GM18511 (cell line): ENCODE measurements at regions not wholly inside any gene's neighbourhood (a gene's known extent, or its start where the extent isn't known, plus 50 kb on each side); places are given as distances from the start of the nearest gene placed in this dataset.

ENCODE experiments used
- ATAC-seq: cut with Tn5 transposase; IDR thresholded peaks from one replicate; pipeline ENCODE4 v1.9.1; 2021; ENCODE audit warnings: mild to moderate bottlenecking, moderate library complexity; ENCODE audit not compliant: unreplicated experiment

DNA sequence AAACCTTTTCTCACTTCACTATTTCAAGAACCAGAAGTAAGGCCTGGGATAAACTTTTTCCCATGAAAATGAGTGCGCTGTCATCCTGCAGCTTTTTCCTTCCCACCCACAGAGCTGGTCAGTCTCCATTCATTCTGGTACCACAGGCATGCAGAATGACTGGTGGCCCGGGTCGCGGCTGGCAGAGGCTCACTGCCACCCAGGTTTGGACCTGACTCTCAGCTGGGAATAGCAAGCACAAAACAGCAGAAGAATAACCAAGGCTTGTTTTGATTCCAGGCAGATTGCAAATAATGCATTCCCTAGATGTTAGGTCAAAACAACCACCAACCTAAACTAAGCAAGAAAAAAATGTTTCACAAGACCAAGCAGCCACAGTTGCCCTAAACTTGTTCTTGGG, 190.5 kb upstream of the NRP1 start:
- ATAC-seq: no peak

DNA sequence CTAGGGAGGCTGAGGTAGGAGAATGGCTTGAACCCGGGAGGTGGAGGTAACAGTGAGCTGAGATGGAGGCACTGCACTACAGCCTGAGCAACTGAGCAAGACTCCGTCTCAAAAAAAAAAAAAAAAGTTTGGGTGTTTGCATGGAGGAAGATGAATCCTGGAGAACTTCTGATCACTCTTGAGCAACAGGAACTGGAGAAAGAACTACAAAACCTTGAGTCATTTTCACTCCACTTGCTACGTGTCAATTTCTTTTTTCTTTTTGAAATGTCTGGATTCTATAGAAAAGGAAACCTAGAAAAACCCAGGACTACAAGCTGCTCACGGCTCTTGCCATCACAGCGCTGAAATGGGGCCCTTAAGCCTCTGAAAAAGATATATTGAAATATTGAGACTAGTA, 189.6 kb upstream of the NRP1 start:
- ATAC-seq: no peak

DNA sequence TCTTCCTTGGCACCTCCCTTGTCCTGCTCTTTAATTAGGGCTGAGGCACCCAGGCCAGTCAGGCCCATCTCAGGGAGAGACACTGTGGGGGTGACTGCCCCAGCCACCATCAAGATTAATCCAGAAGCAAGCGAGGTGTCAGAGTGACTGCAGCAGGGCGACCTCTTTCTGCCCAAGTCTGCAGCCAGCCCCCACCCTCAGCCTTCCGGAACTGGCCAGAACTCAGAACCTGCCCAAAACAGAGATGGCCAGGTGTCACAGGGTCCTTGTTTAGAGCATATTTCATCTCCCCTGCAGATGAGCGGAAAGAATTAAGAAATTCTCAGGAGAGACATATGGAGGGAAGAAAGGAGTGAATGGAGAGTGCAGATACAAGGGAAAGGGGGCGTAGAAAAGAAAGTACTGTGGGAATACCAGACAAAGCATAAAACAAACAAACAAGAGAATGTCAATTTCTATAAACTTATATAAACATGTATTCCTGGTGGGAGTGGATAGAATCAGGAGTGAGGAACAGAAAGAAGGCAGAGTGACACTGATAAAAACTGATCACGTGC, 188.8 kb upstream of the NRP1 start:
- no peak for ATAC-seq

DNA sequence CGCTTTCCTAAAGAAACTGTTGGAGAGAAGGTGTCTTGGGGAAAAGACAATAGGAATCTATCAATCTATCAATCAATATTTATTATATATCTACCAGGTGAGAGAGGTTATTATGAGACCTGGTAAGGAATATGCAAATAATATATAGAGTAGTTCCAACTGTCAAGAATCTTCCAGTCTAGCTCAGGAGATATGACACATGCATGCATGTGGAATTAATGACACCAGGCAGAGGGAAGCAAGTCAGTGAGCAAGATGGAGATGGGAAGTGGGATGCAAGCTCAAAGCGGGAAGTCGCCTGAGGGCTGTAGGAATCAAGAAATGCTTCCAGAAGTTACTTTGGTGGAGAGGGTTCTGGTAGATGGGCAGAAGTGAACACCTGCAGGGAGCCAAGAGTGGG, 187.4 kb upstream of the NRP1 start:
- no peak for ATAC-seq

DNA sequence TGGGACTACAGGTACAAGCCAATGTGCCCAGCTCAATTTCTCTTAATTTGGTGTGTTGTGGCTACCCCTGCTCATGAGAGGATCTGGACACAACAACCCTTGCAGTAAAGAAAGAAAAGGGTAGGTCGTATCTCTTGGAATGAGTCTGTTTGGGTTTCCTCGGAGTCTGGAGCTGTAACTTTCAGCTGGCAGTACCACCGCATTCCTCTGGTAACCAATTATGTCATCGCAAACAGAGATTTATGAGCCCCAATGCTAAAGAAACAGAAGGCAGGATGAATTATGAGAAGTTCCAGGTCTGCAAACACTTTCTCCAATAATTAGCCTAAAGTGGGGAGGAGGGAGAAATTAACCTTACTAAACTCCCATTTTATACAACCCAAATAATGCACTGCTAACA, 186.6 kb upstream of the NRP1 start:
- ATAC-seq: no peak

DNA sequence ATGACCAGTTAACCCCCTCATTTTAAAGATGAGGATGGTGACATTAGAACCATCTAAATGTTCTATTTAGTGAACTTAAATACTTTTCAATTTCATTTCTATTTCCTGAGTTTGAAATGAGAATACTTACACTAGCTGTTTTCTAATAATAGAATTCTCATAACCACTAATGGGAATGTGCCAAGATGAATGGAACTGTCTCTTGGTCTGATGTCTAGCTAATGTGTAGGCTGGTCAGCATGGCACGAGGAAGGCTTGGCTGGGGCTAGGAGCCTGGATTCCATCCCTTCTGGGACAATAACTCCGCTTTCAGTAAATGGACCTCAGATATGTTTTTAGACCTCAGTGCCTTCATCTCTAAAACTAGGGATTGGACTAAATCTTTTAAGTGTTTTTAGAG, 185.8 kb upstream of the NRP1 start:
- ATAC-seq: no peak

DNA sequence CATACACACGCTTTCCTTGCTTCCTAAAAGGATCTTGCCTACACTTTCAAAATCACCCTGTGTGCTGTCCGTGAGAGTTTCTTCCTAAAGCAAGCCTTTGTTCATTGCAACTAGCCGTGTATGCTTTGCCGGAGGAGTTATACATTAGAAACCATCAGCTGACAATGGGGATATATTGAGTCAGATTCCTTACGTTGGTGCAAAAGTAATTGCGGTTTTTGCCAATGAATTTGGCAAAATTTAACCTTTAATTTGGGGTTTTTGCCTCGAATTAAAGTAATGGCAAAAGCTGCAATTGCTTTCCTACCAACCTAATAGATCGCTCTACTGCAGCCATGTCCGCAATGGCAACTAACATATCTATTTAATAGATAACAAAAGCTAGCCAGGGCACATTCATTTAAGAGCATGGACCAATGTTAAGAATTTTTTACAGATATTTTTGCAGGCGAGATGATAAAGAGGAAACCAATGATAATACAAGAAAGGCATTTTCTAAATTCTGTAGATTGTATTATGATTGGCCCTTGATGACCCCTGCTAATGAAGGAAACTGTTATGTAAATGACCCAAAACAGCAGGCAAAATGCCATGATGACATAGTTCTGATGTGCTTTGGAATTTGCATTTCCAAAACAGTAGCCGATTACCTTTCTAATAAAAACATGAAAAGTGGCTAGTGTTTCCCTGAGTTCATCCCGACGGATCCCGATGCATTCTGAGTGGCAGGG, 184.8 kb upstream of the NRP1 start:
- ATAC-seq: no peak

DNA sequence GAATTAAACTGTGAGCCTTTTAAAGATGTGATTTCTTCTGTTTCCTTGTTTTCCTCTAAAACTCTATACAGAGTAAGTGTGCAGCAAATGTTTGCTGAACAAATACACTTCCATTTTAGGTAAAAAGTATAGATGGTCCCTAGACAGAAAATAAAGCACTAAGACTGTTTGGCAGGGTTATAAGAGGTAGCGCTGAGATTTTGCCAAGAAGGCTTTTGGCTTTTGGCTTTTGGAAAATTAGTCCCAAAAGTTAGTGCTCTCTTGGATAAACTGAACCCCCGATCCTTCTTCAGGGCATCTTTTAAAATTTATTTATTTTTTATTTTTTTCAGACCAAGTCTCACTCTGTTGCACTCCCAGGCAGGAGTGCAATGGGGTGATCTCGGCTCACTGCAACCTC, 175.7 kb upstream of the NRP1 start:
- ATAC-seq: no peak

DNA sequence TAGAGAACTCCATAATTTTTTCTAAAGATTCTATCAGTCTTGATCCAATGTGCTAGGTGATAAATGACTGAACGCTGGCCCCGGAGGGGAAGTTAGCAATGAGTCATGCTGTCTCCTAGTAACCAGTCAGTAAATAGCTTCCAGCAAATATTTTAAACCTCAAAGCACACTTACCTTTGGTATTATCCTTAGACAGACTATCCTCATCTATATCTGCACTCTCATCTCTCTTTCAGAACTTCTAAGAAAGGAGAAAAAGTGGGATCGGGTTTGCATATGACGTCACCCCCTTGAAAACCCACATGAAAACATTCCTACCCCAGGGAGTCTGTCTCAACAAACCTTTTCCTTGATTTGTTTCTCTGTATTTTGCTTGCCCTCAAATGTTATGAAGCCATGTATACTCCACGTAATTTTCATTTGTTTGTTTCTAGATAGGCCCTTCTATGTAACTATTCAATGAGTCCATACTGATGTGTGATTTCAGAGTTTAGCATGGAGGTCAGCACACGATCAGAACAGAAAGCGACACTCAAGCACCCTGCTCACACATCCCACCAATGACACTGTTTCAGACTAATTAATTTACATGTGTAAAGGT, 174.9 kb upstream of the NRP1 start:
- ATAC-seq: peak; percentile 82

DNA sequence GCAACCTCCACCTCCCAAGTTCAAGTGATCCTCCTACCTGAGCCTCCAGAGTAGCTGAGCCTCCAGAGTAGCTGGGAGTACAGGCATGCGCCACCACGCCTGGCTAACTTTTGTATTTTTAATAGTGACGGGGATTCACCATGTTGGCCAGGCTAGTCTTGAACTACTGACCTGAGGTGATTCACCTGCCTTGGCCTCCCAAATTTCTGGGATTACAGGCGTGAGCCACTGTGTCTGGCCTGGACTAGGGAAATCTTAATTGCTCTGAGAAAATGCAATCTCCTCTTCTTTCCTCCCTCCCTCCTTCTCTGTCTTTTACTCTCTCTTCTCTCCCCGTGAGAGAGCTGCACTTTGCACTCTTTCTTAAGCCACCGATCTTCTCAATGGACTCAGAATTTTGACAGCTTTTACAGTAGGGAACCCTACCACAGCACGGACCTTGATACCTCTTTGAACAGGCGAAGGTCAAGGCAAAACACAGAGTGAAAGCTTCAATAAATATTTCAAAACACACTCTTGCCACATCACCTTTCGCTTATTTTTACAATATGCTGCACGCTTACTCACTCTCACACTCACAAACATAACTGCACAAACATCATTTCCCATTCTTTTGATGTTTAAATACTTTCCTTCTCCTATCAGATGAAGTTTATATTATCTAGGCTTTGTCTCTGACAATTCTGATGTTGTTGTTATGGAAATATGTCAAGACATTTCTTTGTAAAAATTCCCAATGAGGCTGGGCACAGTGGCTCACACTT, 173.4 kb upstream of the NRP1 start:
- ATAC-seq: no peak

DNA sequence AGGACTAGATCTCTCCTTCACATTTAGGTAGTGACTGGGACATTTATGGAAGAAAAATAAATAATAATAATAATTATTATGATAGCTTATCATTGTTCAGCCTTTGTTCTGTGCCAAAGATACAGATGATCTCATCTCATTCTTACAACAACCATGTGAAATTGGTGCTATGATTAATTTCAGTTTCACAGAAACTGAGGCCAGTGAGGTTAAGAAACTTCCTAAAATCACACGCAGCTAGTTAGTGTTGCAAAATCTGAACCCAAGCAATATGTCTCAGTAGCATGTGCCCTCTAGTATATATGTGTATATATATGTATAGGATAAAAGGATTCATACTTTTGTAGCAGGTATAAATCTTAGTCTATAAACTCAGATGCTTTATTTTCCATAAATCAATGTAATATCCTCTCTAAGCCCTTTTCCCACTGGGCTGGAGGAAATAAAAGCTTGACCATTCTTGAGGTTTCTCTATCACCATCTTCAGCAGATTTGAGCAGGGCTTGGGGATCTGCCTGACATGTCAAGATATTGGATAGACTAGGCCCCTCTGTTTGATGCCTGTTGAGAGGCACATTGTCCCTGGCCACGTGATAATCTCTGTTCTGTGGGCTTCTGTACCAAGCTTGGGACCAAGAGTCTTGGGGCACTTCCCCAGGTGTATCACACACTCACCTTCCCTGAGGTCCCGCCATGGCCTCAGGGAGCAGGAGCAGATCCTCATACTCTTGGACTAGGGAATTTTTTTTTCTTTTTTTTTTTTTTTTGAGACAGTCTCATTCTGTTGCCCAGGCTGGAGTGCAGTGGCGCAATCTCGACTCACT, 172.6 kb upstream of the NRP1 start:
- ATAC-seq: peak; percentile 79

DNA sequence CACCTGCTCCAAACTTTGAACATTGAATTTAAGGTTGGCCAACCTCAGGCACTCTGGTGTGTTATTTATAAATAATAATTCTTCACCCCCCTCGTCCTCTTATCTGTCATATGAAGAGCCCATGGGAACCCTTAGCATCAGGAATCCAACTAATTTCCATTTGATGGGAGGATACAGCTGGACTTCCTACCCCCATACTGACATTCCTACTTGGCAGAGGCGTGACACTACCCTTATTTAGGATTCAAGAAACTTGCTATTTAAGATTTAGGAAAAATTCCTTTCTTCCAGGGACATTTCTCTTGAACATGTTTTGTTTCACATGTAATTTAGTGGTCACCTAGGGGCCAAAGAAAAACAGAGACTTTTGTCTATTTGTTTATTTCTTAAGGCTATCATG, 171.9 kb upstream of the NRP1 start:
- no peak for ATAC-seq

DNA sequence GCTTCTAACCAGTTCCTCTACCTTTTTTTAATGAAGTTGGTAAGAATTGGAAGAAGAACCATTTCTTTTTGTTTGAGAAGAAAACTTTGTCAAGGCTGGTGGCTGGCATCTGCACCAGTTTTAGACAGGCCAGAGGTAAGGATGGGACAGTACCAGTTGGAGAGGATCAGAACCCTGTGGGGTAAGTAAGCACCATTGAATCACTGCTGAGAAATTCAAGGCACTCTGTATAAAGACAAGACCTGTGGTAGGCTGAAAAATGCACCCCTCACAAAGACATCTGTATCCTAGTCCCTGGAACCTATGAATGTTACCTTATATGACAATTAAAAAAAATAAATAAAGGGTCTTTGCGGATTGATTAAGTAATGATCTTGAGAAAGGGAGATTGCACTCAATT, 166.7 kb upstream of the NRP1 start:
- ATAC-seq: no peak

DNA sequence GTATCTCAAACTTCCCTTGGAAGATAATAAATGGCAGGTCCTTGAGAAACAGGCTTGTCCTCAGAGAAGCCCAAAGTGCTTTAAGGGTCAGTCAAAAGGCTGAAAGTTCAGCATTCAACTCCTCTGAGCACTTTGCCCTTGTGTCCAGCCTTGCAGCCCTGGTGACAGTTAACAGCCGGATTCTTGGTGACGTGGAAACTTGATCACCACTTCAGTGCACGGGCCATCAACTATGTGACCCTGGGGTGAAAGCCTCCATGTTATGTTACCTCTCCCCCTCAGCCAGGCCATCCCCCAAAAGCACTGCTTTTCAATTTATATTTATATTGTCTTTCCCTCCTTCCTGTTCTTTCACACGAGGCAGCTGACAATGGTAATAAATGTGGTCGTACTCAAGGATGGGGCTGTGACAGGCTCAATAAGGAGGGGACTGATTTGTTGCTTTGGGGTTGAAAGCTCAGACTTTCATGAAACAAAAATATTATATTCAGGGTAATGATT, 164.0 kb upstream of the NRP1 start:
- no peak for ATAC-seq

DNA sequence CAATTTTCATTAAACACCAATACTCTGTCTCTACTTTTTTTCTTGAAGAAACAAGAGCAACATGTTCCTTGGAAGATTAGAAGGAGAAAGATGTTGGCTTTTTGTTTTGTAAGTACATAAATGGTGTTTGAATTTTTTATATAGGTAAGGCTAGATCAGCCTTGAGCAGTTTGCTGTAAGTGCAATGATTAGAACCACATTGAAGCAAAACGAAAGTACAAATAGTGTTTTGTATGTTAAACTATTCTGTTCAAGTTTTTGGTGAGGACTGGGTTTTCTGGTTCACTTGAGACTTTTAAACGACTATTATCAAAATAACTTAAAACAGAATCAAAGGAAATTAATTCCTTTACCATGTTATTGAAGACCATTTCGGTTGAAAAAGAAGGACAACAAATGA, 162.9 kb upstream of the NRP1 start:
- no peak for ATAC-seq

DNA sequence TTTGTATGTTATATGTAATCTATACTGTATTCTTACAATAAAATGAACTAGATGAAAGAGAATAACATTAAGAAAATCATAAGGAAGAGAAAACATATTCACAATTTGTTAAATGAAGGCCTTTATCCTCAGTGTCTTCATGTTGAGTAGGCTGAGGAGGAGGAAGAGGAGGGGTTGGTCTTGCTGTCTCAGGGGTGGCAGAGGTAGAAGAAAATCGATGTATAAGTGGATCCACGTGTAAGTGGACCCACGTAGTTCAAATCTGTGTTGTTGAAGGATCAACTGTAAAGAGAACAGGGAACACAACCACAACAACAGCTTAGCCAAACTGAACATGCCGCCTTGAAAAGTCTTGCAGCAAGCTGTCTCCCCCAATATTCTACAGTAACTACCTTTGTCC, 161.6 kb upstream of the NRP1 start:
- no peak for ATAC-seq

DNA sequence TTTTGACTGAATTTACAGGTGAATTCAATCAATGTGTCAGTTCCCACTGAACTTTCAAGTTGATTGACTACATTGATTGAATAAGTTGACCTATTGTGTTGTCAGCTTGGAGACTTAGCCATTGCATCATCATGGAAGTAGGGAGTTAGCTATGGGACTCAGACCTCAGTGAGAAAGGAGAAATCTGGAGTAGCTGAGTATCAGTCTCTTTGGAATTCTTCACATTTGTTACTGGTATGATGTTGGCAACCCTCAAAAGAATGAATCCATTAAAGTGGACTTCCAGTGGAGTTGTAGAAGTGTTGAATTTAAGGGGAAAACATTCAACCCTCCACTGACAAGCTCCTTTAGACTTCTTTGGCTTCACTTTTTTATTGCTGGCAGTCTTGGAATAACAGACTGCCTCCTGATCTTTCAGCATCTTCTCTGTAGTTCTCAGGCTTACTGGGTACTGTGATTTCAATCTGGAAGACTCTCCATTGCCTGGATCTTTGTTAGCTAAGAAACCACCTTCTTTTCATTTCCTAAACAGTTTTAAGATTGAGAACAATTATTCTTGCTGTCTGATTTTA, 160.3 kb upstream of the NRP1 start:
- no peak for ATAC-seq

DNA sequence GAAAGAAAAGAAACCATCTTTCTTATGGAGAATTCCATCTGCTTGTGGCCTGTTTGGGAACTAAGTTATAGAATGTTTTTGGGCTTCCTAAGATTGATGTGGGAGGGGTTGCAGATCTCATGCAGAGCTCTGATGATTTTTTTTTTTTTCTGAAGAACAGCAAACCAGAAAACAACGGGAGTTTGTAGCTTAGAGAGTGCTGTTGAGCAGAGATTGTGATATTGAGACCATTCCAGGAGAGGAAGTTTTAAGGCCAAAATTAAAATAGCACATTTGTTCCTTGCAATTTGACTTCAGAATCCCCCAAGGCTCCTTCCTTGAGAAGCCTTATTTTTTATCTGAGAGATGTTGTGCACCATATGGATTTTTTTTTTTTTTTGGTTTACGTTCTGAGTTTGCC, 159.5 kb upstream of the NRP1 start:
- ATAC-seq: no peak

DNA sequence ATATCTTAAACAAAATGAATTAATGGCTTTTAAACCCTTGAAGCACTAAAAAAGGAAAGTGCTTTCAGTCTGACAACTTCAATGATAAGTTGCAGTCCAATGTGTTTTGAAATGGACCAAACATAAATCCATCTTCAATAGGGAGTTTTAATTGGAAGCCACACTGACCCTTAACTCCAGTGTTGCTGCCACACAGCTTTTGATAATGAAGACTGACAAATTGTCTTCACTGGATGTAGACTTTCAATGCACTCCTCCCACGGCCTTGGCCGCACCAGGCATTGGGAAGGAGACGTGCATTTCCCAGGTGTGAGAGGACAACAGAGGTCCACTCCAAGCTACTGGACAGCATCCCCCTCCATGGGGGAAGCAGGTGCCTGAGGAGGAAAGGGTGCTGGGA, 159.0 kb upstream of the NRP1 start:
- no peak for ATAC-seq

DNA sequence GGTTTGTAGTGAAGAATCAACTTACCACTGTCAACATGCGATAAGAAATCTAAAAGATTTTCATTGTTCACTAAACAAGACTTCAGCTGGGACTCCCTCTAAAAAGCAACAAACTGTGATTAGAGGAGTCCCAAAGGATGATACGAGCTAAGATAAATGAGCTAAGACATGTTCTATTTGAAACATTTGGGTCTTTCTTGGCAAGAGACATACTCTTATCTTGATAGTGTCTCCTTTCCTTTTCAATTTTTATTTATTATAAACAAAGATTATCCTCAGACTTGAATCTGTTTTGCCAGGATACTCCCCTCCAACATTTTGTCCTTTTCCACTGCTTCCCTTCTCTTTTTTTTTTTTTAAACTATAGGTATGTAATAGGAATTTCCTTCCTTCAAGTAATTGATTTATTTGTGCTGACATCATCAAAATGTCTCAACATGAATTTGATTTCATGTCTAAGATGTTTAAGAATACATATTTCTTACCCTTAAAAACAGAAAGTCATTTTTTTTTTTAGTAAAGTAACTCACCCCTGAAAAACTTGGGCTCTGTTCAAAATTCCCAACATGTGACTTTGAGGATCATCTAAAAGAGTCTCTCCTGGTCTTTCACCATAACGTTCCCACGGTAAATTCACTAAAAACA, 158.4 kb upstream of the NRP1 start:
- ATAC-seq: no peak
